ENCODE measurements at regions not wholly inside any gene's neighbourhood (a gene's known extent, or its start where the extent isn't known, plus 50 kb on each side); places are given as distances from the start of the nearest gene placed in this dataset.

GRCh38 chr3:1007866-1008265, 85.0 kb upstream of the CNTN6 start:
- TF ChIP-seq, protein P1, sequence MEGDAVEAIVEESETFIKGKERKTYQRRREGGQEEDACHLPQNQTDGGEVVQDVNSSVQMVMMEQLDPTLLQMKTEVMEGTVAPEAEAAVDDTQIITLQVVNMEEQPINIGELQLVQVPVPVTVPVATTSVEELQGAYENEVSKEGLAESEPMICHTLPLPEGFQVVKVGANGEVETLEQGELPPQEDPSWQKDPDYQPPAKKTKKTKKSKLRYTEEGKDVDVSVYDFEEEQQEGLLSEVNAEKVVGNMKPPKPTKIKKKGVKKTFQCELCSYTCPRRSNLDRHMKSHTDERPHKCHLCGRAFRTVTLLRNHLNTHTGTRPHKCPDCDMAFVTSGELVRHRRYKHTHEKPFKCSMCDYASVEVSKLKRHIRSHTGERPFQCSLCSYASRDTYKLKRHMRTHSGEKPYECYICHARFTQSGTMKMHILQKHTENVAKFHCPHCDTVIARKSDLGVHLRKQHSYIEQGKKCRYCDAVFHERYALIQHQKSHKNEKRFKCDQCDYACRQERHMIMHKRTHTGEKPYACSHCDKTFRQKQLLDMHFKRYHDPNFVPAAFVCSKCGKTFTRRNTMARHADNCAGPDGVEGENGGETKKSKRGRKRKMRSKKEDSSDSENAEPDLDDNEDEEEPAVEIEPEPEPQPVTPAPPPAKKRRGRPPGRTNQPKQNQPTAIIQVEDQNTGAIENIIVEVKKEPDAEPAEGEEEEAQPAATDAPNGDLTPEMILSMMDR (IDR thresholded peaks at IDR 0.05; ENCODE audit: low read depth, low read length): no peak
- Histone ChIP-seq H3K27me3 (no peaks in the 10 kb centered on the region), H3K4me1 (no peaks in the 10 kb centered on the region), H3K4me3 (ENCODE audit: low read depth, low read length) (no peak overlapping the region), H3K36me3 (no peaks in the 10 kb centered on the region), H3K9me3 (no peaks in the 10 kb centered on the region)
- DNase-seq: no peak

DNA sequence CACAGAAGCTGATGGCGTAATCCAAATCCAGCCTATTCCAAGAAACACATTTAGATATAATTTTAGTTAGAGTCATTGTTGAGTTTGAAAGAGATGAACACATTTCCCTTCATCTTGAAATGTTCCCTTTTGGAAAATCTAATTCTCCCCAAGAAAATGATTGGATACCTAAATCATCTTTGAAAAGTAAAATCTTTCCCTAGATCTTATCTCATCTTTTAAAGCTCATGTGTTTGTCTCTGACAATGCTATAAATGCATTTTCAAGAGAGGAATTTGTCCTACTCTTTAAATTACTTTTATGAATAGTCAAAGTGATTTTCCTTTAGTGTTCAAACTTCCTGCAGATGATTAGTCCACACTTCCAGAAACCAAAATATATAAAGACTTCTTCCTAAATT, 82.6 kb upstream of the CNTN6 start:
- Histone ChIP-seq H3K9me3 (no peaks in the 10 kb centered on the region), H3K36me3 (no peaks in the 10 kb centered on the region), H3K27me3 (no peaks in the 10 kb centered on the region), H3K4me3 (ENCODE audit: low read depth, low read length) (no peak overlapping the region), H3K4me1 (no peaks in the 10 kb centered on the region)
- TF ChIP-seq, protein P1 (IDR thresholded peaks at IDR 0.05; ENCODE audit: low read depth, low read length): no peak
- DNase-seq: no peak

GRCh38 chr3:1015826-1016225, 77.0 kb upstream of the CNTN6 start:
- no peak overlapping the region for H3K4me3 ChIP-seq (ENCODE audit: low read depth, low read length)
- H3K27me3 ChIP-seq: no peaks in the 10 kb centered on the region
- H3K36me3 ChIP-seq: no peaks in the 10 kb centered on the region
- DNase-seq: no peak
- TF ChIP-seq, protein P1 (IDR thresholded peaks at IDR 0.05; ENCODE audit: low read depth, low read length): no peak
- H3K9me3 ChIP-seq: no peaks in the 10 kb centered on the region
- no peaks in the 10 kb centered on the region for H3K4me1 ChIP-seq

DNA sequence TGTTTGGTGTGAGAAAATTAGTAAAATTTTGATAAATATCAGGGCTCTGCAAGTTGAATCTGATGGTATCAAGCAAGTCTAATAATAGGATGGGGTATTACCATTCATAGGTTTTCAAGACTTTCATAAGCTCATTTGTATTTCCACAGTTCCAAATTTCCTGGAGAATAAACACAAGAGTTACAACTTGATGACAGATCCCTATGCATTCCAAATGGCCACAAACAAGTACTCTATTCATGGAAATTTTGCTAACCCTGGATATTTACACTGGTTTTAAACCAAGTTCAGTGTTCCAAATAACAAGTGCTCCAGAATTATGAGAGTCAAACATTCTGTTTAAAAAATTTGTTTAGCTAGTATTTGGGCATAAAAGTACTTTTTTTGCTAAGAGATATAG, 75.0 kb upstream of the CNTN6 start:
- Histone ChIP-seq H3K4me3 (ENCODE audit: low read depth, low read length) (no peak overlapping the region), H3K27me3 (no peaks in the 10 kb centered on the region), H3K9me3 (no peaks in the 10 kb centered on the region), H3K36me3 (no peaks in the 10 kb centered on the region), H3K4me1 (no peaks in the 10 kb centered on the region)
- no peak for DNase-seq
- TF ChIP-seq, protein P1 (IDR thresholded peaks at IDR 0.05; ENCODE audit: low read depth, low read length): no peak

- no peaks in the 10 kb centered on the region for H3K4me1 ChIP-seq
- H3K4me3 ChIP-seq (ENCODE audit: low read depth, low read length): no peak overlapping the region
- no peaks in the 10 kb centered on the region for H3K36me3 ChIP-seq
- DNase-seq: no peak
- no peaks in the 10 kb centered on the region for H3K9me3 ChIP-seq
- TF ChIP-seq, protein P1 (IDR thresholded peaks at IDR 0.05; ENCODE audit: low read depth, low read length): no peak
- no peaks in the 10 kb centered on the region for H3K27me3 ChIP-seq
Measured at GRCh38 chr3:1019157-1019556, 73.7 kb upstream of the CNTN6 start.

GRCh38 chr3:1026395-1026794, 66.4 kb upstream of the CNTN6 start:
- no peaks in the 10 kb centered on the region for H3K9me3 ChIP-seq
- H3K4me1 ChIP-seq: no peaks in the 10 kb centered on the region
- no peaks in the 10 kb centered on the region for H3K27me3 ChIP-seq
- TF ChIP-seq, protein P1 (IDR thresholded peaks at IDR 0.05; ENCODE audit: low read depth, low read length): no peak
- H3K36me3 ChIP-seq: no peaks in the 10 kb centered on the region
- no peak overlapping the region for H3K4me3 ChIP-seq (ENCODE audit: low read depth, low read length)
- no peak for DNase-seq

Measured in BE2C (cell line).